Colonic mucosa (tissue), 4 donors: ENCODE measurements at regions not wholly inside any gene's neighbourhood (a gene's known extent, or its start where the extent isn't known, plus 50 kb on each side); places are given as distances from the start of the nearest gene placed in this dataset.

Experiments
- DNase-seq: peaks from one replicate; pipeline ENCODE4 v3.0.0-alpha.2; 2020
- H3K27ac ChIP-seq: fragments of 200-600 bp; one replicate; pipeline ENCODE4 v1.8.0; 2021
- H3K27me3 ChIP-seq: fragments of 200-600 bp; one replicate; pipeline ENCODE4 v1.8.0; 2021
- H3K36me3 ChIP-seq: fragments of 200-600 bp; one replicate; pipeline ENCODE4 v1.8.0; 2021
- H3K4me1 ChIP-seq: fragments of 200-600 bp; one replicate; pipeline ENCODE4 v1.8.0; 2021; ENCODE audit warnings: mild to moderate bottlenecking
- H3K4me3 ChIP-seq: fragments of 200-600 bp; one replicate; pipeline ENCODE4 v1.8.0; 2021
- H3K9ac ChIP-seq, 2 donors: one replicate each; pipeline ENCODE4 v1.7.0; 2013; ENCODE audit warnings: control low read depth in 2 of 2, low read depth in 2 of 2, low read length in 2 of 2
- H3K9me3 ChIP-seq: fragments of 200-600 bp; one replicate; pipeline ENCODE4 v1.8.0; 2021
- intact Hi-C: fragments of 100-400 bp; cut with DNase I; formaldehyde crosslinking; loops from one replicate; pipeline ENCODE4 v1.14.1; 2022
- TF ChIP-seq, protein P1 (sequence below): fragments of 200-600 bp; IDR thresholded peaks from one replicate; pipeline ENCODE4 v1.8.0; 2022; ENCODE audit warnings: antibody characterized with exemption, mild to moderate bottlenecking
- donor health status: healthy.
- donor health status: DM: no; HTN: no; CAD: no.
- donor health status: DM: no; HTN: no; CAD: no.

DNA sequence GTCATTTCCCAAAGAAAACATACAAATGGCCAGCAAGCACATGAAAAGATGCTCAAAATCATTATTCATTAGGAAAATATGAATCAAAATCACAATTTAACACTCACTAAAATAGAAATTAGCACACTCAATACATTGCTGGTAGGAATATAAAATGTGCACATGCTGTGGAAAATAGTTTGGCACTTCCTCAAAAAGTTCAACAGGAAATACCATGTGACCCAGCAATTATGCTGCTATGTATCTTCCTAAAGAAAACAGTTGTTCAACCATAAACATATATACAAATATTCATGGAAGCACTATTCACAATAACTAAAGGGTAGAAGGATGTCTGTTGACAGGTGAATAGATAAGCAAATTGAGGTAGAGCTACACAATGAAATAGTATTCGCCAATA is 187.3 kb upstream of the SOX6 start:
- H3K36me3 ChIP-seq = no peaks in the 10 kb centered on the region
- intact Hi-C loops = no loop called here

DNA sequence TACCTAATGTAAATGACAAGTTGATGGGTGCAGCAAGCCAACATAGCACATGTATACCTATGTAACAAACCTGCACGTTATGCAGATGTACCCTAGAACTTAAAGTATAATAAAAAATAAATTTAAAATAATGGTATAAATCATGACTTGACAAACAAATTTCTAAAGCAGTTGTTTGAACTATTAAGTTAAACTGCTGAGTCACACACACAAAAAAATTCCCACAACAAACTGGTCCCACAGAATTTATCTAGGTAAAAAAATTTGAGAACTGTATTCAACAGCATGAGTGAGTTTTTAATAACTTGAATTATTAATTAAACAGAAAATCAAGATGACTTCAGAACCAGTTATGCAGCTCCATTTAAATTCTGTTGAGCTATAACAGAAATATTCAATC is 186.0 kb upstream of the SOX6 start:
- DNase-seq = no peak
- no peaks in the 10 kb centered on the region for H3K27me3 ChIP-seq
- H3K36me3 ChIP-seq = no peaks in the 10 kb centered on the region
- TF ChIP-seq, protein P1, sequence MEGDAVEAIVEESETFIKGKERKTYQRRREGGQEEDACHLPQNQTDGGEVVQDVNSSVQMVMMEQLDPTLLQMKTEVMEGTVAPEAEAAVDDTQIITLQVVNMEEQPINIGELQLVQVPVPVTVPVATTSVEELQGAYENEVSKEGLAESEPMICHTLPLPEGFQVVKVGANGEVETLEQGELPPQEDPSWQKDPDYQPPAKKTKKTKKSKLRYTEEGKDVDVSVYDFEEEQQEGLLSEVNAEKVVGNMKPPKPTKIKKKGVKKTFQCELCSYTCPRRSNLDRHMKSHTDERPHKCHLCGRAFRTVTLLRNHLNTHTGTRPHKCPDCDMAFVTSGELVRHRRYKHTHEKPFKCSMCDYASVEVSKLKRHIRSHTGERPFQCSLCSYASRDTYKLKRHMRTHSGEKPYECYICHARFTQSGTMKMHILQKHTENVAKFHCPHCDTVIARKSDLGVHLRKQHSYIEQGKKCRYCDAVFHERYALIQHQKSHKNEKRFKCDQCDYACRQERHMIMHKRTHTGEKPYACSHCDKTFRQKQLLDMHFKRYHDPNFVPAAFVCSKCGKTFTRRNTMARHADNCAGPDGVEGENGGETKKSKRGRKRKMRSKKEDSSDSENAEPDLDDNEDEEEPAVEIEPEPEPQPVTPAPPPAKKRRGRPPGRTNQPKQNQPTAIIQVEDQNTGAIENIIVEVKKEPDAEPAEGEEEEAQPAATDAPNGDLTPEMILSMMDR = no peak
- no peak overlapping the region for H3K4me3 ChIP-seq
- H3K4me1 ChIP-seq = no peaks in the 10 kb centered on the region
- no peak overlapping the region for H3K27ac ChIP-seq
- intact Hi-C loops = no loop called here
- H3K9me3 ChIP-seq = no peaks in the 10 kb centered on the region
- H3K9ac ChIP-seq = no peak overlapping the region

More for the DNA sequence above, 187.3 kb upstream of the SOX6 start:
- no peak overlapping the region for H3K4me3 ChIP-seq
- H3K27me3 ChIP-seq = no peaks in the 10 kb centered on the region
- no peaks in the 10 kb centered on the region for H3K4me1 ChIP-seq
- H3K27ac ChIP-seq = no peak overlapping the region
- no peak overlapping the region for H3K9ac ChIP-seq
- TF ChIP-seq, protein P1 = no peak
- no peak for DNase-seq
- H3K9me3 ChIP-seq = no peaks in the 10 kb centered on the region

DNA sequence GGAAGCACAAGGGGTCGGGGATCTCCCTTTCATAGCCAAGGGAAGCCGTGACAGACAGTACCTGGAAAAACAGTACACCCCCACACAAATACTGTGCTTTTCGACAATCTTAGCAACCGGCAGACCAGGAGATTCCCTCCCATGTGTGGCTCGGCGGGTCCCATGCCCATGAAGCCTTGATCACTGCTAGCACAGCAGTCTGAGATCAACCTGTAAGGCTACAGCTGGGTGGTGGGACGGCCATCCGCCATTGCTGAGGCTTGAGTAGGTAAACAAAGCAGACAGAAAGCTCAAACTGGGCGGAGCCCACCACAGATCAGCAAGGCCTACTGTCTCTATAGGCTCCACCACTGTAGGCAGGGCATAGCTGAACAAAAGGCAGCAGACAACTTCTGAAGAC is 180.2 kb upstream of the SOX6 start:
- no peak for DNase-seq
- TF ChIP-seq, protein P1 = no peak
- Histone ChIP-seq H3K27ac (no peak overlapping the region), H3K36me3 (no peaks in the 10 kb centered on the region), H3K27me3 (no peaks in the 10 kb centered on the region), H3K9me3 (no peaks in the 10 kb centered on the region), H3K9ac (no peak overlapping the region), H3K4me3 (no peak overlapping the region), H3K4me1 (no peaks in the 10 kb centered on the region)
- intact Hi-C loops = no loop called here

DNA sequence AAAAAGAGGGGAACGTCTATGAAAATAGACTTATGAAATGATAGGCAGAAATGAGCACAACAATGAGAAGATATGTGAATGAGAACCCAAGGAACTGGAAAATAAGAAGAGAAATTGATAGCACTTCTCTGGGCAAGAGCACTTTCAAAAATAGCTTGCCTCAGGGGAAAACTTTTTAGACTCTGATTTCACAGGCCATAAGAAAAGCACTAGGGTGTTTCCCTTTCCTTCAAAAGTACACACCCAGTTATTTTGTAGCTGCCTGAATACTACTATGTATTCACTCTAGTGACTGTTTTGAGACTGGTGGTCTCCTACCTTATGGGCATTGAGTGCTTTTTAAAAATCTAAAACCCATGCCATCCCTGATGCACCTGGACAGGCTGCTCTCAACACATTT is 172.3 kb upstream of the SOX6 start:
- Histone ChIP-seq H3K36me3 (no peaks in the 10 kb centered on the region), H3K9ac (no peak overlapping the region), H3K27me3 (no peaks in the 10 kb centered on the region), H3K4me1 (no peaks in the 10 kb centered on the region), H3K4me3 (no peak overlapping the region), H3K27ac (no peak overlapping the region), H3K9me3 (no peaks in the 10 kb centered on the region)
- no peak for DNase-seq
- TF ChIP-seq, protein P1 = no peak
- intact Hi-C loops = no loop called here

DNA sequence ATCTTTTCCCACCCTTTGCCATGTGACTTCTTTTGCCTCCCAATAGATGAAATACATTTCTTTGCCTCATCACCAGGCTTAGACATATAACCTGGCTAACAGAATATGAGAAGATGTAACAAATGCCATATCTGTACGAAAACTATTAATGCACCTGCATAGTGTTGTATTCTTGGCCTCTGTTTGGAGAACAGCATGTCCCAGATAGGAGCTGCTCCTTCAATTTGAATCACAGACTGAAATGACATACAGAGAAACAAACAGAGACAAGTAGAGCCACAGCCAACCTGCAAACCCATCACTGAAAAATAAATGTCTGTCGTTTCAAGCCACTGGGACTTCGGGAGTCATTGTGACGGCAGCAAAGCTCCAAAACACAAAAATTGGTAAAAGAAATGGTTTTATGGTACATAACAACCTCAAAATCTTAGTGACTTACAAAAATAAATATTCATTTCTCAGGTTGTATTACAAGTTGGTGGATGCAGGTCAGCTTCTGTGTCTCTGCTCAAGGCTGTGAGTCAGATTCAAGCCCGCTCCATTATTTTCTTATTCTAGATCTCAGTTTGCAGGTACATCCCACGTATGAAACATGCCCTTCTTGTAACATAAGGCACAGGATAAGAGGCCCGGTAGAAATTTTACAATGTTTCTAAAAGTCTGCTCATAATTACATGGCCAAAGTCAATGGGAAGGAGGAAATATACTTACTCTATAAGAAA is 171.3 kb upstream of the SOX6 start:
- TF ChIP-seq, protein P1 = no peak
- Histone ChIP-seq H3K4me1 (no peaks in the 10 kb centered on the region), H3K27ac (no peak overlapping the region), H3K4me3 (no peak overlapping the region), H3K9me3 (no peaks in the 10 kb centered on the region), H3K36me3 (no peaks in the 10 kb centered on the region), H3K9ac (no peak overlapping the region), H3K27me3 (no peaks in the 10 kb centered on the region)
- DNase-seq = no peak
- intact Hi-C loops = no loop called here
